Suppressor macrophage treated with lipopolysaccharide for 1 hour (primary cell): ENCODE measurements at regions not wholly inside any gene's neighbourhood (a gene's known extent, or its start where the extent isn't known, plus 50 kb on each side); places are given as distances from the start of the nearest gene placed in this dataset.
A peak's percentile ranks its signal among the peaks of the same experiment; 100 is the strongest.

Experiments
- DNase-seq, 3 donors: peaks; one replicate each; pipeline ENCODE4 v3.0.0-alpha.2; 2020 to 2022

DNA sequence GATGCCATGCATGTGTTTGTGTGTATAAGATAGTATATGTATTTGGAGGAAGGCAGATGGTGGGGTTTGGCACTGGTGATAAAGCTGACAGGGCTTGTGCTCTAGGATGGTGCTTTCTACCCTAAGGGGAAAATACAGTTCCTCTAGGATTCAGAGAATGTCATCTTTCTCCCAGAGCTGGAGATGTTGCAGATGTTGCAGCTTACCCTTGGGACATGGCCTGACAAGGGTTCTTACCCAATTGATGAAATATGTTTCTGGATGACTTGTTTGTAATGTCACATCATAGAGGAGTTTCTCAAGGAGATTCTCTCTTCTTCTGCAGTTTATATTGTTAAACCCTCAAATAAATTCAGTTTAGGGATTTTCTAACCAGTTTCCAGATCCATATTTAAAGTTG lies 52.5 kb upstream of the PITX2 start:
- DNase-seq, result no peak

GRCh38 chr4:110676241-110676640 lies 53.4 kb upstream of the PITX2 start:
- no peak for DNase-seq

DNA sequence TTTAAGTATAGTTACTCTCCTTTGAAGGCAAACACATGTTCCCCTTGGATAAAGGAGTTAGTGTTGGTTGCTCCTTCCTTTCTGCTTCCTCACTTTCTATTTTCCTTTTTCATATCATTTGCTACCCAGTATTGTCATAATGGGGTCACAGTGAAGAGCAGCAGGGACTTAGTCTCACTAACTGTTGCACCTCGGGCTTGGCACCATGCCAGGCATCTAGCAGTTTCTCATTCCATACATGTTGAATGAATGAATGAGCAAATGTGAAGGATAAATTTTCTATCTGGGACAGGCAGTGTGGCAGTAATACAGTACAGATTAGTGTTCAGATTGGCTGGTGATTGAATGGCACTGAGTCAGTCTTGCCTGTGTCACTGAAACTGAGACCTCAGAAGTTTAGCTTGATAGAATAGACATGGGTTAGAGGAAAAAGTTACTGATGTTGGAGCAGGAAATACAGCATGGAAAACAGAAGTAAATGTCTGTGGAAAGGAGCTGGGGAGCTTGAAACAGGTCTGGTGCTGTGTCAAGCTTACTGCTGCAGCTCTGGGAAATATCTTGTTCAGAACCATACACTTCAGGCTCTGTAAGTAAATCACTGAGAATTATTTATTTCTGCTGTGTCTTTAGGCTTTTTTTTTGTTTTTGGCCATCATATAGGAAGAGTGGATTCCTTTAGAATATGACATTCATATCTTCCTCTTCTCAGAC lies 55.8 kb upstream of the PITX2 start:
- DNase-seq, result no peak

GRCh38 chr4:110680265-110680664 lies 57.4 kb upstream of the PITX2 start:
- DNase-seq, result no peak

DNA sequence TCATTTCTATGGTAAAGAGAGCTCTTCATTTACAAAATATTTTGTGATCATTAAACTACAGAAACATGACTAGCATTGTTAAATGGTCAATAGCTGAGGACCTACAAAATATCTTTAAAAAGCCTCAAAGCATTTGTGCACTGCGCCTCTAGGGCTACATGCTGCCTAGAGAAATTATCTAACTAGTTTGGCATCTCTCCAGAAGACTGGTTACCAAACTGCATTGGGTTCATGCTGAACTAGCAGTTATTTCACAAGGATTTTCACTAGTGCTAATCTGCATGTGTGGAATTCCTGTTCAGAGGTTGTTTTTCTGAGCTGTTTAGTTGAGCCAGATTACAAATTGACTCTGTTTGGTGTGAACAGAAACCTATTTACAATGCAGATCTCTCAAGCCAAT lies 58.5 kb upstream of the PITX2 start:
- DNase-seq, result no peak

GRCh38 chr4:110682311-110682710 lies 59.4 kb upstream of the PITX2 start:
- DNase-seq, result no peak

GRCh38 chr4:110683601-110684000 lies 60.7 kb upstream of the PITX2 start:
- DNase-seq, result no peak

DNA sequence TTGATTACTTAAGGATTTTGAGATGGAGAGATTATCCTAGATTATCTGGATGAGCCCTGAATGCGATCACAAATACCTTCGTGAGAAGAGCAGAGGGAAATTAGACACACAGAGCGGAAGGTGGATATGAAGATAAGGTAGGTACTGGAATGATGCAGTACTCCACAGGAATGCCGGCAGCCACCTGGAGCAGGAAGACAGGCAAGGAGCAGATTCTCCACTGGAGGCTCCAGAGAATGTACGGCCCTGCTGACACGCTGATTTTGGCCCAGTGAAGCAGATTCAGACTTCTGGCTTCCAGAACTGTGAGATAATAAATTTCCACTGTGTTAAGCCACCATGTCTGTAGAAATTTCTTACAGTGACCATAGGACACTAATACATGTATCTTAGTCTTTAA lies 79.4 kb upstream of the PITX2 start:
- DNase-seq, result no peak

GRCh38 chr4:110704748-110705439 lies 82.0 kb upstream of the PITX2 start:
- DNase-seq, result peak; percentile 7 to 34 (median 25)

DNA sequence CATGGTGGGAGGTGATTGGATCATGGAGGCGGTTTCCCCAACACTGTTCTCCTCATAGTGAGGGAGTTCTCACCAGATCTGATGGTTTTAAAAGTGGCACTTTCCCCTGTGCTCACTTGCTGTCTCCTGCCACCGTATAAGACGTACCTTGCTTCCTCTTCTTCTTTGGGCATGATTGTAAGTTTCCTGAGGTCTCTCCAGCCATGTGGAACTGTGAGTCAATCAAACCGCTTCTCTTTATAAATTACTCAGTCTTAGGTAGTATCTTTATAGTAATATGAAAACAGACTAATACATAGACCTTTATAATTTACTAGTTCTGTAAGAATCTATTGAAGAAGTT lies 82.5 kb upstream of the PITX2 start:
- no peak for DNase-seq

GRCh38 chr4:110710070-110710469 lies 87.2 kb upstream of the PITX2 start:
- no peak for DNase-seq

DNA sequence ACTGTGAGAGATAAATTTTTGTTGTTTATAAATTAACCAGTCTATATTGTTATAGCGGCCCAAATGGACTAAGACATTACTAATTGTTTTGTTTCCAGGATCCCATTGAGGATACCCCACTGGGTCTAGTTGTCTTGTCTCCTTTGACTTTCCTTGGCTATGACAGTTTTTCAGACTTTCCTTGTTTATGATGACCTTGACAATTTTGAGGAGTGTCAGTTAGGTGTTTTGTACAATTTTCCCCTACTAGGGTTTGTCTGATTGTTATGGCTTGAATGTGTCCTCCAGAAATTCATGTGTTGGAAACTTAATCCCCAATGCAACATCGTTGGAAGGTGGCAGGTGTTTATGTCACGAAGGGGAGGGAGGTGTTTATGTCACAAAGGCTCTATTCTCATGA lies 89.6 kb upstream of the PITX2 start:
- no peak for DNase-seq

GRCh38 chr4:110730318-110730717 lies 107.4 kb upstream of the PITX2 start:
- DNase-seq, result no peak

DNA sequence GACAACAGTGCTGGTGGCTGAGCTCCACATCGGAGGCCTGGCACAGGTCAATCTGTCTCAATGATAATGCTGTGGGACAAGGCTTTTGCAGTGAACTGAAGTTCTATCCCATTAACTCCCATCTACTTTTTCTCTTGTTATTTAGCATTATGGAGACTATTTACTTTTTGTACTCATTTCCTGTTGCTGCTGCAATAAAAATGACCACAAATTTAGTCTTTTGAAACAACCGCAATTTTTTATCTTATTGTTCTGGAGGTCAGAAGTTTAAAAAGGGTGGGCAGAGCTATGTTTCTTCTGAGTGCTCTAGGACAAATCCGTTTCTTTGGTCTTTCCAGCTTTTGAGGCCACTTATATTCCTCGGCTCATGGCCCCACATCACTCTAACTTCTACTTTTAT lies 111.0 kb upstream of the PITX2 start:
- DNase-seq, result no peak

DNA sequence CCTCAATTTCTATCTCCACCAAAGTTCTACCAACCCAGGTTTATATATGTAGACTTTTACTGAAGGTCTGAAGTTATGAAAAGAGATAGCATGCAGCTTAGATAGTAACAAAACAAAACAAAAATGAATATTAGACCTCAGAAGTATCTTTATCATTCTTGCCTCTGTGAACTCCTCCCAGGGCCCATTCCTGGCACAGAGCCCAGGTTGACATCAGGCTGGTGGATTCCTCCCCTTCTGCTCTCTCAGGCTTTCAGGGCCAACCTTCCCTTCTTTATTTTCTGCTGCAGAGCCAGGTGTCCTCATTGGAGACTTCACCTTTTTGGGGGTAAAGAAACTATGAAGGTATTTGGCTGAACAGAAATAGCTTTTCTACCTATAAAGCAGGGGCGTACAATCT lies 112.8 kb upstream of the PITX2 start:
- no peak for DNase-seq

DNA sequence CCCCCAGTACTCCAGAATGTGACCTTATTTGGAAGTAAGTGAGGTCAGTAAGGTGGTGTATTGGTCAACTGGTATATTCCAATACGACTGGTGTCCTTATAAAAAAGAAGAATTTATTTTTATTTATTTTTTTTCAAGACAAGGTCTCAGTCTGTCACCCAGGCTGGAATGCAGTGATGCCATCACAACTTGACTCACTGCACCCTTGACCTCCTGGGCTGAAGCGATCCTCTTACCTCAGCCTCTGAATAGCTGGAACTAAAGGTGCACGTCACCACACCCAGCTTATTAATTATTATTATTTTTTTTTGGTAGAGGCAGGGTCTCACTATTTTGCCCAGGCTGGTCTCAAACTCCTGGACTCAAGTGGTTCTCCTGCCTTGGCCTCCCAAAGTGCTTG lies 115.1 kb upstream of the PITX2 start:
- DNase-seq, result no peak

- DNase-seq, result no peak
These were observed 119.3 kb upstream of the PITX2 start for GRCh38 chr4:110742143-110742542.

DNA sequence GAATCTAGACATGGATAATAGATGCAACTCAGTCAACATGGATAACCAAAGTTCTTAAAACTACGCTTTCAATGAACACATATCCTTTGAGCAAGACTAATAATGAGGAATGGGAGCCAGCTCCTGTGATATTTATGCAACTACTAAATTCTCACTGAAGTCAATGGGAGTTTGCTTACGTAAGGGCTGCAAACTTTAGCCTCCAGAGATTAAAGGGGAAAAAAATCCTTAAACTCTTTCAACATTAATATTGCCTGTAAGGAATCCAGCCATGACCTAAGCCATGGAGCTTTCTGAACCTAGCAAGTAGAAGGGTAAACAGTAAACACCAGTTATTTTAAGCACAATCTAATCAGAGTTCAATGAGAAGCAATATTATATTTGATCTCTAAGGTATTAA lies 125.2 kb upstream of the PITX2 start:
- DNase-seq, result no peak

- no peak for DNase-seq
These were observed 128.3 kb upstream of the PITX2 start for GRCh38 chr4:110751183-110751582.

DNA sequence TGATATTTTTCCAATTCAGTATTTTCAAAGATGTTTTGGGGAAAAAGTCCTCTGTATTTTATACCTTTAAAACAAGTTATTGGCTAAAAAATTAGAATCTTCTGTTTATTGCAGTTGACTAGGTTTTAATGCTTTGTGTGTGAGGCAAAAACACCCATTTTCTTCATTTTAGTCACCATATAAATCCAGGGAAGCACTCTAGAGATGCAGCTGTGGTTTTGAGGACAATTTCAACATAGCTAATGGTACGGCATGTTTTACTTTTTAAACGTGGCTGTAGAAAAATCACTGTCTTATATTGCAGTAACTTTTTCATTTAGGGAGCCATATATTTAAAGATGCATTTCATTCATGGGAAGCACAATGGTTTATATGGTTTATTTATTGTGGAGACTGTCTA lies 129.1 kb upstream of the PITX2 start:
- no peak for DNase-seq

DNA sequence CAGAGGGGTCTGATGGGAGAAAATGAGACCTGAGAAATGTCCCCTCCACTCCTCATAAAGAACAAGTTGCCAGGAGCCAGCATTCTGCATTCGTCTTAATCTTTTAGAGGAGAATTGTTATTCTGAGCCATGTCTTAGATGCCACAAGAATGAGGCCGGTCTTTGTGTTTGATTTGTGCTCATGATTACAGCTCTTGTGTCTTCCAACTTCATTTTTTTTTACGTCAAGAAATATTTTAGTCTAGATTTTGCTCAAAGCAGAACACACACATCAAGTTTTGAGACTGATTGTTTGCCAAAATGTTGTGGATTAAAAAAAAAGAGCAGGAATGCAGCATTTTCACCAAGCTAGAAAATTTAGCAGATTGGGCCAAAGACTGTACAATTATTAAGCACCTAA lies 130.6 kb upstream of the PITX2 start:
- DNase-seq, result no peak

DNA sequence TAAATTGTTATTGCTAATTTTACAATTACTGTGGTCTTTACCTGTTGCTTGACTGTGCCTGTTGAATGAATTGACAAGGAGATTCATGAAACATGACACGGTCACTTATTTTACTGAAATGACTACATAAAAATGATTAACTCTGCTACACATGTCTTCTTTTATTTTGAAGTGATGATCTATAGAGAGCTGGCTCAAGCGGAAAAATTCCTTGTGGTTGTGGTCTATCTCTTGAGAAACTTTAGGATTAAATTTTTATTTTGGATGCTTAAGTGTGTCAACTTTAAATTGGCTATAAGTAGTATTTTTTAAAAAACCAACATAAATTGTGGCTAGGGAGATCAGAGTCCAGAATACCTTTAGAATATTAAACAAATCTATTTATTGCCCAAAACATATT lies 131.8 kb upstream of the PITX2 start:
- no peak for DNase-seq

DNA sequence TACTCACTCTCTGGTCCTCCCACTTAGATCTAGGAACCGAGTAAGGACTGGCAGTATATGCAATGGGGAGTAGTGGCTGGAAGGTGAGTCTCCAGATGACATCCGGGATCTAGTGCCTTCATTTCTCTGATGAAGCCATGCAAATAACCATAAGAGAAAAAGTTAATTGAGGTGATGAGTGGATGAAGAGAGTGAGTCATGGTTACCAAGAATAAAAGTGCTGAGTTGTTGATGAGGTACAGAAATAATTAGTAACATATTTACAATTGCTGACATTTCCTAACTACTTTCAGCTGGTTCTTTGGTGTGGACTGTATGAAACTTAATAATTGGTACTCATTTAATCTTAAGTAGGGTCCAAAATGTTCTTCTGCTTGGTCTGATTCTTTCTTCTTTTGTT lies 146.7 kb upstream of the PITX2 start:
- no peak for DNase-seq

- DNase-seq, result no peak
These were observed 147.5 kb upstream of the PITX2 start for GRCh38 chr4:110770353-110770752.

DNA sequence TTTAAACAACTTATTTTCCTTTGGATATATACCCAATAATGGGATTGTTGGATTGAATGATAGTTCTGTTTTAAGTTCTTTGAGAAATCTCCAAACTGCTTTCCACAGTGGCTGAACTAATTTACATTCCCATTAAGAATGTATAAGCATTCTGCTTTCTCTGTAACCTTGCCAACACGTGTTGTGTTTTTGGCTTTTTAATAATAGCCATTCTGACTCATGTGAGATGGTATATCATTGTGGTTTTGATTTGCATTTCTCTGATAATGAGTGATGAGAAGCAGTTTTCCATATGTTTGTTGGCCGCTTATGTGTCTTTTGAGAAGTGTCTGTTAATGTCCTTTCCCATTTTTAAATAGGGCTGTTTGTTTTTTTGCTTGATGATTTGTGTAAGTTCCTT lies 155.6 kb upstream of the PITX2 start:
- peak in 1 of 3 donors; percentile 5 for DNase-seq
